COLO829 (cell line): ENCODE measurements at regions not wholly inside any gene's neighbourhood (a gene's known extent, or its start where the extent isn't known, plus 50 kb on each side); places are given as distances from the start of the nearest gene placed in this dataset.
"Not testable (repeated sequence)": the region's sequence is repeated elsewhere in the genome, so short reads cannot be mapped to it uniquely, and the experiment has no call there.

Experiments used
- DNase-seq: peaks from one replicate; pipeline ENCODE4 v3.0.0; 2012; ENCODE audit warnings: low spot score

GRCh38 chr6:135605278-135605790, 107.8 kb upstream of the AHI1 start:
- no peak for DNase-seq

GRCh38 chr6:135606392-135606791, 108.9 kb upstream of the AHI1 start:
- no peak for DNase-seq

- DNase-seq, result no peak
These were observed 110.5 kb upstream of the AHI1 start for GRCh38 chr6:135608031-135608430.

GRCh38 chr6:135610192-135610591, 112.7 kb upstream of the AHI1 start:
- DNase-seq, result not testable (repeated sequence)

GRCh38 chr6:135616655-135617054, 119.1 kb upstream of the AHI1 start:
- no peak for DNase-seq

- no peak for DNase-seq
These were observed 119.7 kb upstream of the AHI1 start for GRCh38 chr6:135617222-135617621.

GRCh38 chr6:135622081-135622480, 124.5 kb upstream of the AHI1 start:
- DNase-seq, result no peak

GRCh38 chr6:135623979-135624378, 126.4 kb upstream of the AHI1 start:
- DNase-seq, result no peak

GRCh38 chr6:135624402-135625295, 127.1 kb upstream of the AHI1 start:
- no peak for DNase-seq

GRCh38 chr6:135626001-135626400, 128.5 kb upstream of the AHI1 start:
- DNase-seq, result not testable (repeated sequence)

GRCh38 chr6:135627092-135627715, 129.7 kb upstream of the AHI1 start:
- DNase-seq, result no peak

GRCh38 chr6:135630789-135631376, 133.3 kb upstream of the AHI1 start:
- DNase-seq, result no peak

- DNase-seq, result no peak
These were observed 134.3 kb upstream of the AHI1 start for GRCh38 chr6:135631821-135632220.

- peak; percentile 8 for DNase-seq
These were observed 136.0 kb upstream of the AHI1 start for GRCh38 chr6:135633573-135633972.

- no peak for DNase-seq
These were observed 140.2 kb upstream of the AHI1 start for GRCh38 chr6:135637701-135638100.

- DNase-seq, result no peak
These were observed 140.6 kb upstream of the AHI1 start for GRCh38 chr6:135638108-135638507.

- no peak for DNase-seq
These were observed 142.5 kb upstream of the AHI1 start for GRCh38 chr6:135640048-135640447.

GRCh38 chr6:135640449-135641111, 143.0 kb upstream of the AHI1 start:
- peak; percentile 11 for DNase-seq

- no peak for DNase-seq
These were observed 145.4 kb upstream of the AHI1 start for GRCh38 chr6:135642912-135643311.

GRCh38 chr6:135644394-135644793, 146.9 kb upstream of the AHI1 start:
- no peak for DNase-seq

- DNase-seq, result no peak
These were observed 150.0 kb upstream of the AHI1 start for GRCh38 chr6:135647521-135647920.
